Liver (tissue), 8 donors: ENCODE measurements at regions not wholly inside any gene's neighbourhood (a gene's known extent, or its start where the extent isn't known, plus 50 kb on each side); places are given as distances from the start of the nearest gene placed in this dataset.

Experiments
- DNase-seq: peaks from one replicate; pipeline ENCODE4 v3.0.0-alpha.2; 2017; ENCODE audit warnings: low spot score
- H3K27ac ChIP-seq, 2 donors: one replicate each; pipeline ENCODE4 v1.7.0; 2013; ENCODE audit warnings: inconsistent platforms in 2 of 2, low read length in 2 of 2, control low read depth in 1 of 2, low read depth in 1 of 2, mild to moderate bottlenecking in 1 of 2
- H3K27me3 ChIP-seq, 4 donors: one replicate each; pipeline versions ENCODE4 v1.6.1 to v1.7.0; 2013; ENCODE audit warnings: low read length in 3 of 4, inconsistent platforms in 1 of 4, mild to moderate bottlenecking in 1 of 4, moderate library complexity in 1 of 4; ENCODE audit not compliant: control insufficient read depth in 4 of 4, insufficient read depth in 4 of 4
- H3K36me3 ChIP-seq, 4 donors: one replicate each; pipeline versions ENCODE4 v1.6.1 to v1.7.0; 2013; ENCODE audit warnings: low read length in 3 of 4, mild to moderate bottlenecking in 3 of 4, low read depth in 1 of 4, moderate library complexity in 1 of 4; ENCODE audit not compliant: control insufficient read depth in 4 of 4, insufficient read depth in 3 of 4
- H3K4me1 ChIP-seq, 4 donors: one replicate each; pipeline versions ENCODE4 v1.6.1 to v1.7.0; 2013; ENCODE audit warnings: low read length in 3 of 4, mild to moderate bottlenecking in 3 of 4, moderate library complexity in 1 of 4; ENCODE audit not compliant: control insufficient read depth in 4 of 4, insufficient read depth in 4 of 4
- H3K4me3 ChIP-seq, 3 donors: one replicate each; pipeline versions ENCODE4 v1.6.1 to v1.7.0; 2013; ENCODE audit warnings: low read length in 3 of 3, control low read depth in 1 of 3, low read depth in 1 of 3, mild to moderate bottlenecking in 1 of 3
- H3K9ac ChIP-seq, 2 donors: one replicate each; pipeline ENCODE4 v1.7.0; 2013; ENCODE audit warnings: low read length in 2 of 2, mild to moderate bottlenecking in 2 of 2, moderate library complexity in 2 of 2, control low read depth in 1 of 2, low read depth in 1 of 2
- H3K9me3 ChIP-seq, 4 donors: one replicate each; pipeline versions ENCODE4 v1.6.1 to v1.7.0; 2013; ENCODE audit warnings: low read length in 3 of 4; ENCODE audit not compliant: control insufficient read depth in 4 of 4
- CTCF ChIP-seq: fragments of 150-350 bp; IDR thresholded peaks from 2 replicates; pipeline ENCODE4 v1.5.1; 2017; ENCODE audit warnings: improper control_type of control experiment, low read depth, low read length; ENCODE audit not compliant: missing input control
- EGR1 ChIP-seq, 2 donors: IDR thresholded peaks; 2 replicates each; pipeline ENCODE4 v1.6.1; 2016 to 2018; ENCODE audit warnings: antibody characterized with exemption in 2 of 2, low read depth in 2 of 2
- FOXA1 ChIP-seq: IDR thresholded peaks from 2 replicates; pipeline ENCODE4 v1.6.1; 2016; ENCODE audit warnings: antibody characterized with exemption
- HNF4A ChIP-seq, 2 donors: conservative IDR thresholded peaks; 2 replicates each; pipeline ENCODE4 v1.6.1; 2016; ENCODE audit warnings: antibody characterized with exemption in 2 of 2, mild to moderate bottlenecking in 2 of 2
- HNF4G ChIP-seq: IDR thresholded peaks from 2 replicates; pipeline ENCODE4 v1.6.1; 2016; ENCODE audit warnings: antibody characterized with exemption
- JUND ChIP-seq, 2 donors: IDR thresholded peaks; 2 replicates each; pipeline ENCODE4 v1.6.1; 2016; ENCODE audit warnings: antibody characterized with exemption in 2 of 2
- MAX ChIP-seq: IDR thresholded peaks from 2 replicates; pipeline ENCODE4 v1.6.1; 2016; ENCODE audit warnings: antibody characterized with exemption
- NR2F2 ChIP-seq: IDR thresholded peaks from 2 replicates; pipeline ENCODE4 v1.6.1; 2016; ENCODE audit warnings: antibody characterized with exemption
- RAD21 ChIP-seq, 2 donors: IDR thresholded peaks; 2 replicates each; pipeline ENCODE4 v1.6.1; 2016; ENCODE audit warnings: antibody characterized with exemption in 2 of 2, mild to moderate bottlenecking in 2 of 2
- RXRA ChIP-seq, 2 donors: IDR thresholded peaks; 2 replicates each; pipeline ENCODE4 v1.6.1; 2017 to 2018; ENCODE audit warnings: antibody characterized with exemption in 2 of 2, mild to moderate bottlenecking in 1 of 2
- SP1 ChIP-seq: IDR thresholded peaks from 2 replicates; pipeline ENCODE4 v1.6.1; 2018; ENCODE audit warnings: antibody characterized with exemption, mild to moderate bottlenecking
- TAF1 ChIP-seq: conservative IDR thresholded peaks from 2 replicates; pipeline ENCODE4 v1.6.1; 2016; ENCODE audit warnings: antibody characterized with exemption, mild to moderate bottlenecking
- YY1 ChIP-seq: IDR thresholded peaks from 2 replicates; pipeline ENCODE4 v1.6.1; 2016; ENCODE audit warnings: antibody characterized with exemption, mild to moderate bottlenecking
- WGBS: extraction: QIAGEN DNeasy Blood & Tissue Kit; methylation state at CpG from one replicate; pipeline ENCODE4 v1.1.7; 2013; 5-methylcytosine and 5-hydroxymethylcytosine counted together
- TF ChIP-seq, protein P1 (sequence below): IDR thresholded peaks from 2 replicates; pipeline ENCODE4 v1.6.1; 2016; ENCODE audit warnings: antibody characterized with exemption
- TF ChIP-seq, protein P2 (sequence below): IDR thresholded peaks from 2 replicates; pipeline ENCODE4 v1.6.1; 2016; ENCODE audit warnings: antibody characterized with exemption
- donor health status: healthy.
- donor health status: healthy.
- donor health status: healthy.
- donor health status: healthy.
- donor health status: healthy.

DNA sequence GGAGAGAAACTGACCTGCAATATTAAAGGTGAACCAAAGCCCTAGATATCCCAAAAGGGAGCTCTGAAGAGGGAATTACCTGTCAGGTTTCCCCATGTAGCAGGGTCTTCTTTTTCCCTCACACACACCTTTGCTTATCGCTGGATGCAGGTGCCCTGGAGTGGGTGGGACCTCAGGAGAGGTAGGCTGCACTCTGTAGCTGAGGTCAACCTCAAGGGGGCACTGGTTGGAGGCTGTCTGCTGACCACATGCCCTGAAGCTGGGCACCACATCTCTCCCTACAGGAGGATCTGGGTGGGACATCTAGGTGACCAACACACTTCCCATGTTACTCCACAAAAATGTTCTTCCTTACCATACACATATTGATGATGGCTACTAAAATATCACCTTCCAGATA, 298.7 kb upstream of the USP25 start:
- H3K4me3 ChIP-seq: no peak overlapping the region
- H3K9ac ChIP-seq: no peak overlapping the region
- WGBS: 100% methylated on average over 1 of the region's 1 CpG
- no peaks in the 10 kb centered on the region for H3K27me3 ChIP-seq
- H3K36me3 ChIP-seq: no peaks in the 10 kb centered on the region
- no peak for DNase-seq
- H3K9me3 ChIP-seq: no peaks in the 10 kb centered on the region
- TF ChIP-seq HNF4G (no peak), RAD21 (IDR thresholded peaks at IDR 0.05) (no peak), SP1 (no peak), RXRA (IDR thresholded peaks at IDR 0.05) (no peak), CTCF (no peak)
- TF ChIP-seq, protein P1, sequence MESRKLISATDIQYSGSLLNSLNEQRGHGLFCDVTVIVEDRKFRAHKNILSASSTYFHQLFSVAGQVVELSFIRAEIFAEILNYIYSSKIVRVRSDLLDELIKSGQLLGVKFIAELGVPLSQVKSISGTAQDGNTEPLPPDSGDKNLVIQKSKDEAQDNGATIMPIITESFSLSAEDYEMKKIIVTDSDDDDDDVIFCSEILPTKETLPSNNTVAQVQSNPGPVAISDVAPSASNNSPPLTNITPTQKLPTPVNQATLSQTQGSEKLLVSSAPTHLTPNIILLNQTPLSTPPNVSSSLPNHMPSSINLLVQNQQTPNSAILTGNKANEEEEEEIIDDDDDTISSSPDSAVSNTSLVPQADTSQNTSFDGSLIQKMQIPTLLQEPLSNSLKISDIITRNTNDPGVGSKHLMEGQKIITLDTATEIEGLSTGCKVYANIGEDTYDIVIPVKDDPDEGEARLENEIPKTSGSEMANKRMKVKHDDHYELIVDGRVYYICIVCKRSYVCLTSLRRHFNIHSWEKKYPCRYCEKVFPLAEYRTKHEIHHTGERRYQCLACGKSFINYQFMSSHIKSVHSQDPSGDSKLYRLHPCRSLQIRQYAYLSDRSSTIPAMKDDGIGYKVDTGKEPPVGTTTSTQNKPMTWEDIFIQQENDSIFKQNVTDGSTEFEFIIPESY: no peak
- H3K27ac ChIP-seq: no peak overlapping the region
- H3K4me1 ChIP-seq: peaks cover 0 to 10% (median 5%) of the 10 kb centered on the region in 4 donors

DNA sequence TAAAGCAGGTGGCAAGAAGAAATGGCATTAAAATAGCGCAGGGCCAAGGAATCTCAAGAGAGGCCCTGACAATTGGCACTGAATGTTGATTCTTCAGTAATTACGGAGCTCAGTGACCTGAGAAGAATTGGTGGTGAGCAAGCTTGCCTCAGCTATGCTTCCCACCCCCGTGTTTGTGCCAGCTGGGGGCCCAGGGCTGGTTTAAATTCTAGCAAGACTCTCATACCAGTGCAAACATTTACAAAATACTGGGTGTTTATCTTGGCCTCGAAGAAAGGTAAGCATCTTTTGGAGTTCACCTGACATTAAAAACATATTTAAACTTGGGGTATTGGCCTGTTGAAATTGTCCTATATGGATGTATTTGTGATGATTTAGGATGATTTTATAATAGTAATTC, 296.7 kb upstream of the USP25 start:
- 62% methylated on average over 4 of the region's 4 CpGs for WGBS
- Histone ChIP-seq H3K9ac (no peak overlapping the region), H3K4me1 (peaks cover 0 to 10% (median 5%) of the 10 kb centered on the region in 4 donors), H3K9me3 (no peaks in the 10 kb centered on the region), H3K36me3 (no peaks in the 10 kb centered on the region), H3K27ac (no peak overlapping the region), H3K27me3 (no peaks in the 10 kb centered on the region), H3K4me3 (no peak overlapping the region)
- TF ChIP-seq FOXA1 (no peak), HNF4A (conservative IDR thresholded peaks at IDR 0.05) (no peak), CTCF (no peak), JUND (IDR thresholded peaks at IDR 0.05) (no peak), RAD21 (IDR thresholded peaks at IDR 0.05) (no peak), TAF1 (no peak), EGR1 (IDR thresholded peaks at IDR 0.05; ENCODE audit: low read depth in 2 of 2) (no peak), YY1 (no peak), RXRA (IDR thresholded peaks at IDR 0.05) (no peak), NR2F2 (no peak), SP1 (no peak), MAX (no peak)
- TF ChIP-seq, protein P2, sequence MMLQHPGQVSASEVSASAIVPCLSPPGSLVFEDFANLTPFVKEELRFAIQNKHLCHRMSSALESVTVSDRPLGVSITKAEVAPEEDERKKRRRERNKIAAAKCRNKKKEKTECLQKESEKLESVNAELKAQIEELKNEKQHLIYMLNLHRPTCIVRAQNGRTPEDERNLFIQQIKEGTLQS: no peak
- DNase-seq: no peak
